Neural cell (in vitro differentiated cells): ENCODE measurements at regions not wholly inside any gene's neighbourhood (a gene's known extent, or its start where the extent isn't known, plus 50 kb on each side); places are given as distances from the start of the nearest gene placed in this dataset.

Experiments used
- H2AFZ ChIP-seq: fragments of 200-600, 300-800 bp; sonication (generic), shearing (Covaris generic); 2 replicates; pipeline ENCODE4 v1.6.0; 2014; ENCODE audit warnings: low read depth, mild to moderate bottlenecking, antibody characterized with exemption, low read length, moderate library complexity
- H3F3A ChIP-seq: fragments of 200-600 bp; shearing (Covaris generic); 2 replicates; pipeline ENCODE4 v1.6.1; 2016; ENCODE audit warnings: mild to moderate bottlenecking, moderate library complexity, mixed read lengths, antibody characterized with exemption, low read length; ENCODE audit not compliant: insufficient read depth, poor library complexity, severe bottlenecking
- H3K27ac ChIP-seq: fragments of 200-600, 300-800 bp; sonication (generic), shearing (Covaris generic); 2 replicates; pipeline ENCODE4 v1.5.1; 2014; ENCODE audit warnings: mild to moderate bottlenecking, low read length, moderate library complexity
- H3K27me3 ChIP-seq: fragments of 300-800, 200-600 bp; sonication (generic), shearing (Covaris generic); 2 replicates; pipeline ENCODE4 v1.6.0; 2014; ENCODE audit warnings: mild to moderate bottlenecking, low read depth, low read length, moderate library complexity; ENCODE audit not compliant: insufficient read depth
- H3K36me3 ChIP-seq: fragments of 300-800, 200-600 bp; sonication (generic), shearing (Covaris generic); 2 replicates; pipeline ENCODE4 v1.5.1; 2014; ENCODE audit warnings: mild to moderate bottlenecking, antibody characterized with exemption, low read length, moderate library complexity; ENCODE audit not compliant: insufficient read depth
- H3K4me2 ChIP-seq: fragments of 300-800, 200-600 bp; sonication (generic), shearing (Covaris generic); 2 replicates; pipeline ENCODE4 v1.6.0; 2014; ENCODE audit warnings: mild to moderate bottlenecking, low read length
- H3K4me3 ChIP-seq: fragments of 300-800, 200-600 bp; sonication (generic), shearing (Covaris generic); 2 replicates; pipeline ENCODE4 v1.5.1; 2014; ENCODE audit warnings: mild to moderate bottlenecking, low read length, moderate library complexity
- H3K79me2 ChIP-seq: fragments of 200-600 bp; shearing (Covaris generic); replicated peaks from 2 replicates; pipeline ENCODE4 v1.6.0; 2014; ENCODE audit warnings: mild to moderate bottlenecking, low read length, moderate library complexity; ENCODE audit not compliant: insufficient read depth
- H3K9ac ChIP-seq: fragments of 300-800, 200-600 bp; sonication (generic), shearing (Covaris generic); 2 replicates; pipeline ENCODE4 v1.6.1; 2016; ENCODE audit warnings: mild to moderate bottlenecking, low read length, mixed read lengths
- H3K9me2 ChIP-seq: fragments of 200-600 bp; shearing (Covaris generic); 2 replicates; pipeline ENCODE4 v1.6.1; 2016; ENCODE audit warnings: mild to moderate bottlenecking, low read length, mixed read lengths; ENCODE audit not compliant: insufficient read depth
- H3K9me3 ChIP-seq: fragments of 200-600, 300-800 bp; sonication (generic), shearing (Covaris generic); 2 replicates; pipeline ENCODE4 v1.6.1; 2016; ENCODE audit warnings: mild to moderate bottlenecking, mixed run types, low read length, moderate library complexity, mixed read lengths
- H4K20me1 ChIP-seq: fragments of 200-600 bp; shearing (Covaris generic); 2 replicates; pipeline ENCODE4 v1.6.1; 2016; ENCODE audit warnings: mild to moderate bottlenecking, mixed run types; ENCODE audit not compliant: insufficient read depth
- EP300 ChIP-seq: fragments of 450-650 bp; conservative IDR thresholded peaks from 2 replicates; pipeline ENCODE4 v1.6.1; 2014; ENCODE audit warnings: antibody characterized with exemption, mild to moderate bottlenecking, moderate library complexity; ENCODE audit not compliant: poor library complexity, severe bottlenecking
- EZH2 ChIP-seq: fragments of 200-600, 300-800 bp; shearing (Covaris generic), sonication (generic); IDR thresholded peaks from 2 replicates; pipeline ENCODE4 v1.6.1; 2014; ENCODE audit warnings: antibody characterized with exemption, low read length, borderline replicate concordance, mild to moderate bottlenecking; ENCODE audit not compliant: insufficient read depth, poor library complexity, severe bottlenecking
- MXI1 ChIP-seq: fragments of 450-650 bp; conservative IDR thresholded peaks from 2 replicates; pipeline ENCODE4 v1.6.1; 2014; ENCODE audit warnings: antibody characterized with exemption, mild to moderate bottlenecking; ENCODE audit not compliant: poor library complexity, severe bottlenecking
- POLR2AphosphoS5 ChIP-seq: IDR thresholded peaks from 2 replicates; pipeline ENCODE4 v1.6.1; 2012
- RAD21 ChIP-seq: fragments of 450-650 bp; conservative IDR thresholded peaks from 2 replicates; pipeline ENCODE4 v1.6.1; 2014; ENCODE audit warnings: antibody characterized with exemption, mild to moderate bottlenecking, moderate library complexity
- REST ChIP-seq: IDR thresholded peaks from 2 replicates; pipeline ENCODE4 v1.6.1; 2012; ENCODE audit warnings: borderline replicate concordance
- SMC3 ChIP-seq: fragments of 450-650 bp; conservative IDR thresholded peaks from 2 replicates; pipeline ENCODE4 v1.6.1; 2014; ENCODE audit warnings: antibody characterized with exemption, mild to moderate bottlenecking, moderate library complexity; ENCODE audit not compliant: poor library complexity
- TAF1 ChIP-seq: IDR thresholded peaks from 2 replicates; pipeline ENCODE4 v1.6.1; 2012; ENCODE audit warnings: low read depth
- TF ChIP-seq, protein P1 (sequence below): fragments of 450-650 bp; IDR thresholded peaks from 2 replicates; pipeline ENCODE4 v1.5.1; 2014; ENCODE audit warnings: antibody characterized with exemption, mild to moderate bottlenecking, moderate library complexity; ENCODE audit not compliant: poor library complexity, severe bottlenecking

DNA sequence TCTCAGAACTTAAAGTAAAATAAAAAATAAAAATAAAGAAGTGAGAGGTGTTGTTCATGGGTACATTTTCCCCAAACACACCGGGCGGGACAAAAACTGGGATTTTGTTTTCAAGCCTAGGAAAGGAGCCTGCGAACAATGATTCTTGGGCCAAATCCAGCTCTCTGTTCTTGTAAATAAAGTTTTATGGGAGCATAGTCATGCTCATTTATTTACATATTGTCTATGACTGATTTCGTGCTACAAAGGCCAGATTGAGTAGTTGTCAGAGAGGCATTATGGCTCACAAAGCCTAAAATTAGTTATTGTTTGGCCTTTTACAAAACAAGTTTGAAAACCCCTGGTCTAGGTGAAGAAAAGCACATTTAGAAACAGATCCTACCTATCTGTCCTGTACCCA, 821.0 kb upstream of the GRAMD2B start:
- Histone ChIP-seq H3K27me3 (no peaks in the 10 kb centered on the region), H3F3A (no peaks in the 10 kb centered on the region), H3K9me2 (no peaks in the 10 kb centered on the region), H3K79me2 (no peaks in the 10 kb centered on the region), H3K4me2 (no peak overlapping the region), H4K20me1 (no peaks in the 10 kb centered on the region), H2AFZ (no peak overlapping the region), H3K9ac (no peak overlapping the region), H3K4me3 (no peak overlapping the region), H3K27ac (no peak overlapping the region), H3K36me3 (no peaks in the 10 kb centered on the region), H3K9me3 (peaks cover 4% of the 10 kb centered on the region)
- TF ChIP-seq SMC3: no peak
- no peak for TF ChIP-seq REST
- TF ChIP-seq, protein P1, sequence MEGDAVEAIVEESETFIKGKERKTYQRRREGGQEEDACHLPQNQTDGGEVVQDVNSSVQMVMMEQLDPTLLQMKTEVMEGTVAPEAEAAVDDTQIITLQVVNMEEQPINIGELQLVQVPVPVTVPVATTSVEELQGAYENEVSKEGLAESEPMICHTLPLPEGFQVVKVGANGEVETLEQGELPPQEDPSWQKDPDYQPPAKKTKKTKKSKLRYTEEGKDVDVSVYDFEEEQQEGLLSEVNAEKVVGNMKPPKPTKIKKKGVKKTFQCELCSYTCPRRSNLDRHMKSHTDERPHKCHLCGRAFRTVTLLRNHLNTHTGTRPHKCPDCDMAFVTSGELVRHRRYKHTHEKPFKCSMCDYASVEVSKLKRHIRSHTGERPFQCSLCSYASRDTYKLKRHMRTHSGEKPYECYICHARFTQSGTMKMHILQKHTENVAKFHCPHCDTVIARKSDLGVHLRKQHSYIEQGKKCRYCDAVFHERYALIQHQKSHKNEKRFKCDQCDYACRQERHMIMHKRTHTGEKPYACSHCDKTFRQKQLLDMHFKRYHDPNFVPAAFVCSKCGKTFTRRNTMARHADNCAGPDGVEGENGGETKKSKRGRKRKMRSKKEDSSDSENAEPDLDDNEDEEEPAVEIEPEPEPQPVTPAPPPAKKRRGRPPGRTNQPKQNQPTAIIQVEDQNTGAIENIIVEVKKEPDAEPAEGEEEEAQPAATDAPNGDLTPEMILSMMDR: no peak
- no peak for TF ChIP-seq RAD21
- no peak for TF ChIP-seq EP300
- TF ChIP-seq MXI1: no peak
- no peak for TF ChIP-seq EZH2

- no peak overlapping the region for H3K9ac ChIP-seq
- H4K20me1 ChIP-seq: no peaks in the 10 kb centered on the region
- no peak overlapping the region for H2AFZ ChIP-seq
- no peak overlapping the region for H3K27ac ChIP-seq
- no peak overlapping the region for H3K4me2 ChIP-seq
- H3K4me3 ChIP-seq: no peak overlapping the region
- peaks cover 4% of the 10 kb centered on the region for H3K9me3 ChIP-seq
- no peak for TF ChIP-seq MXI1
- TF ChIP-seq, protein P1: no peak
- TF ChIP-seq REST: no peak
- no peak for TF ChIP-seq POLR2AphosphoS5
- TF ChIP-seq EZH2: no peak
- TF ChIP-seq EP300: no peak
- TF ChIP-seq TAF1: no peak
- no peak for TF ChIP-seq SMC3
- no peak for TF ChIP-seq RAD21
- no peaks in the 10 kb centered on the region for H3F3A ChIP-seq
- no peaks in the 10 kb centered on the region for H3K27me3 ChIP-seq
- no peaks in the 10 kb centered on the region for H3K9me2 ChIP-seq
- no peaks in the 10 kb centered on the region for H3K79me2 ChIP-seq
- no peaks in the 10 kb centered on the region for H3K36me3 ChIP-seq
These were observed 819.9 kb upstream of the GRAMD2B start for GRCh38 chr5:125603321-125603720.
